ENCODE measurements at regions not wholly inside any gene's neighbourhood (a gene's known extent, or its start where the extent isn't known, plus 50 kb on each side); places are given as distances from the start of the nearest gene placed in this dataset.

GRCh38 chr3:14262867-14263266 lies 84.2 kb downstream of the LSM3 start:
- no peaks in the 10 kb centered on the region for H3K36me3 ChIP-seq
- H3K4me3 ChIP-seq, result no peak overlapping the region
- peaks cover 91% of the 10 kb centered on the region for H3K27me3 ChIP-seq (ENCODE audit: low read depth)
- H3K4me1 ChIP-seq, result peaks cover 5% of the 10 kb centered on the region
- intact Hi-C loops (cut with micrococcal nuclease), result loop anchor here (5.0 kb wide), 1 partner anchor 204 kb away; no protein-coding TSS in a partner anchor
- no peak overlapping the region for H3K27ac ChIP-seq (replicated peaks)
- peaks cover 3% of the 10 kb centered on the region for H3K9me3 ChIP-seq (replicated peaks)
- DNase-seq, result no peak
- TF ChIP-seq, protein P1, sequence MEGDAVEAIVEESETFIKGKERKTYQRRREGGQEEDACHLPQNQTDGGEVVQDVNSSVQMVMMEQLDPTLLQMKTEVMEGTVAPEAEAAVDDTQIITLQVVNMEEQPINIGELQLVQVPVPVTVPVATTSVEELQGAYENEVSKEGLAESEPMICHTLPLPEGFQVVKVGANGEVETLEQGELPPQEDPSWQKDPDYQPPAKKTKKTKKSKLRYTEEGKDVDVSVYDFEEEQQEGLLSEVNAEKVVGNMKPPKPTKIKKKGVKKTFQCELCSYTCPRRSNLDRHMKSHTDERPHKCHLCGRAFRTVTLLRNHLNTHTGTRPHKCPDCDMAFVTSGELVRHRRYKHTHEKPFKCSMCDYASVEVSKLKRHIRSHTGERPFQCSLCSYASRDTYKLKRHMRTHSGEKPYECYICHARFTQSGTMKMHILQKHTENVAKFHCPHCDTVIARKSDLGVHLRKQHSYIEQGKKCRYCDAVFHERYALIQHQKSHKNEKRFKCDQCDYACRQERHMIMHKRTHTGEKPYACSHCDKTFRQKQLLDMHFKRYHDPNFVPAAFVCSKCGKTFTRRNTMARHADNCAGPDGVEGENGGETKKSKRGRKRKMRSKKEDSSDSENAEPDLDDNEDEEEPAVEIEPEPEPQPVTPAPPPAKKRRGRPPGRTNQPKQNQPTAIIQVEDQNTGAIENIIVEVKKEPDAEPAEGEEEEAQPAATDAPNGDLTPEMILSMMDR (IDR thresholded peaks at IDR 0.05; ENCODE audit: borderline replicate concordance), result no peak

DNA sequence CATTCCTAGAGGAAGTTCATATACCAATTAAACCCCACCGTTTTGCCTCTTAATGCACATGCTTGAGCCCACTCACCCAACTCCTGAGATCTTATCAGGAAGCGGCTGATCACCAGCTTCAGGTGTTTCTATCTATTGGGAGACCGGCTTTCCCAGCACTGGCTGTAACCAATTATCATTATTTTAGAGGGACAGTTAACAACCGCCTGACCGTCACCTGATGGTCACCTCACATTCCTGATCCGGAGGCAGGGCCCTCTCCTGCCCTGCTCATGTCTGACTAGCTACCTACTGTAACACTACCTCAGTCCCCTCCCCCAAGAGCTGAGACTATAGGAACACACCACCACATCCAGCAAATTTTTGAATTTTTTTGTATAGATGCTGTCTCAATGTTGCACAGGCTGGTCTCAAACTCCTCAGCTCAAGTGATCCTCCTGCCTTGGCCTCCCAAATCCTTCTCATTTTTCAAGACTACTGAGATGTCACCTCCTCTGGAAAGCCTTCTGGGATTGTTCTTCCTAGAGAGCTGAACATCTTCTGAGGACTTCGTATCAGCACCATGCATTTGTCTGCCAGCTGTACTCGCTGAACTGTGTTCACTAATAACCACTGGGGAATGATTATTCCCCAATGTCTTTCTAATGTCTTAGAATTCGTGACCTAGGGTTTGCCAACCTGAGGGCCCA lies 84.8 kb downstream of the LSM3 start:
- no peaks in the 10 kb centered on the region for H3K36me3 ChIP-seq
- H3K27ac ChIP-seq (replicated peaks), result no peak overlapping the region
- TF ChIP-seq, protein P1 (IDR thresholded peaks at IDR 0.05; ENCODE audit: borderline replicate concordance), result no peak
- H3K4me3 ChIP-seq, result no peak overlapping the region
- H3K27me3 ChIP-seq (ENCODE audit: low read depth), result peaks cover 92% of the 10 kb centered on the region
- H3K9me3 ChIP-seq (replicated peaks), result peaks cover 3% of the 10 kb centered on the region
- H3K4me1 ChIP-seq, result peaks cover 5% of the 10 kb centered on the region
- DNase-seq, result no peak
- intact Hi-C loops (cut with micrococcal nuclease), result loop anchor here (5.0 kb wide), 1 partner anchor 204 kb away; no protein-coding TSS in a partner anchor

- TF ChIP-seq, protein P1 (IDR thresholded peaks at IDR 0.05; ENCODE audit: borderline replicate concordance), result no peak
- no peaks in the 10 kb centered on the region for H3K36me3 ChIP-seq
- H3K4me3 ChIP-seq, result no peak overlapping the region
- intact Hi-C loops (cut with micrococcal nuclease), result no loop called here
- peaks cover 5% of the 10 kb centered on the region for H3K4me1 ChIP-seq
- H3K27me3 ChIP-seq (ENCODE audit: low read depth), result peaks cover 90% of the 10 kb centered on the region
- no peak for DNase-seq
- H3K9me3 ChIP-seq (replicated peaks), result peaks cover 13% of the 10 kb centered on the region
- no peak overlapping the region for H3K27ac ChIP-seq (replicated peaks)
Observed at GRCh38 chr3:14265246-14265962, 86.8 kb downstream of the LSM3 start.

GRCh38 chr3:14266361-14266760 lies 87.7 kb downstream of the LSM3 start:
- TF ChIP-seq, protein P1 (IDR thresholded peaks at IDR 0.05; ENCODE audit: borderline replicate concordance), result no peak
- Histone ChIP-seq H3K9me3 (replicated peaks) (peaks cover 13% of the 10 kb centered on the region), H3K36me3 (no peaks in the 10 kb centered on the region), H3K27me3 (ENCODE audit: low read depth) (peaks cover 95% of the 10 kb centered on the region), H3K27ac (replicated peaks) (no peak overlapping the region), H3K4me1 (peaks cover 3% of the 10 kb centered on the region), H3K4me3 (no peak overlapping the region)
- intact Hi-C loops (cut with micrococcal nuclease), result no loop called here
- DNase-seq, result peak; percentile 42

GRCh38 chr3:14267976-14268375 lies 89.4 kb downstream of the LSM3 start:
- no peak overlapping the region for H3K4me3 ChIP-seq
- H3K9me3 ChIP-seq (replicated peaks), result peaks cover 12% of the 10 kb centered on the region
- H3K27ac ChIP-seq (replicated peaks), result no peak overlapping the region
- intact Hi-C loops (cut with micrococcal nuclease), result no loop called here
- TF ChIP-seq, protein P1 (IDR thresholded peaks at IDR 0.05; ENCODE audit: borderline replicate concordance), result no peak
- H3K27me3 ChIP-seq (ENCODE audit: low read depth), result peaks cover 95% of the 10 kb centered on the region
- no peak for DNase-seq
- no peaks in the 10 kb centered on the region for H3K36me3 ChIP-seq
- H3K4me1 ChIP-seq, result no peaks in the 10 kb centered on the region
